HG03159 (cell line): ENCODE measurements at regions not wholly inside any gene's neighbourhood (a gene's known extent, or its start where the extent isn't known, plus 50 kb on each side); places are given as distances from the start of the nearest gene placed in this dataset.
A peak's percentile ranks its signal among the peaks of the same experiment; 100 is the strongest.

ENCODE experiments used
- ATAC-seq: cut with Tn5 transposase; IDR thresholded peaks from one replicate; pipeline ENCODE4 v1.9.1; 2021; ENCODE audit warnings: mild to moderate bottlenecking, moderate library complexity; ENCODE audit not compliant: unreplicated experiment

DNA sequence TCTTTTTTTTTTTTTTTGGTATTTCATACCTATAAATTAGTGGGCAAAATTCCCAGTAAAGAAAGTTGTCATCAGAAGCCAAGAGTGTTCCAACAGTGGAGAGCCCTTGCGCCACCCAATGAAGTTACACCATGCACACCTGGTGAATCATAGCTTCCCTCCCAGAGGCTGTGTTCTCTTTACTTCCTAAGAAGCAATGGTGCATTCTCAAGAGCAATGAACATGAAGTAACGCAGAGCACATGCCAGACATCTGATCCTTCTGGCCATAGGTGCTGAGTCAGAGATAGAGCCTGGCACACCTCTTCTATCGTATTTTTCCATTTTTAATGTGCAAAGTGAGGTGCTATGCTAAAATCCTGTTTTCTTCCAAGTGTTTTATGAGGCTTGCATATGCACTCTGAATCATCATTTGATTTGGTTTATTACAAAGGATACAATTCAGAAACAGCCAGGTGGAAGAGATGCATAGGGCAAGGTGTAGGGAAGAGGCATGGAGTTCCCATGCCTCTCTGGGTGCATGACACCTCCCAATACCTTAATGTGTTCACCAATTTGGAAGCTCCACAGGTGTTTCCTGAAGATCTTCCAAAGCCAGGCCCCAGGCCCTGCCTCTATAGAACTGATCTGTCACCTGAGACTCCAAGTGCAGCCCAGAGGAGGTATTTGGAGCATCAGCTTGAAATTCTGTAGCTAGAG is 408.0 kb downstream of the SIPA1L2 start:
- no peak for ATAC-seq

DNA sequence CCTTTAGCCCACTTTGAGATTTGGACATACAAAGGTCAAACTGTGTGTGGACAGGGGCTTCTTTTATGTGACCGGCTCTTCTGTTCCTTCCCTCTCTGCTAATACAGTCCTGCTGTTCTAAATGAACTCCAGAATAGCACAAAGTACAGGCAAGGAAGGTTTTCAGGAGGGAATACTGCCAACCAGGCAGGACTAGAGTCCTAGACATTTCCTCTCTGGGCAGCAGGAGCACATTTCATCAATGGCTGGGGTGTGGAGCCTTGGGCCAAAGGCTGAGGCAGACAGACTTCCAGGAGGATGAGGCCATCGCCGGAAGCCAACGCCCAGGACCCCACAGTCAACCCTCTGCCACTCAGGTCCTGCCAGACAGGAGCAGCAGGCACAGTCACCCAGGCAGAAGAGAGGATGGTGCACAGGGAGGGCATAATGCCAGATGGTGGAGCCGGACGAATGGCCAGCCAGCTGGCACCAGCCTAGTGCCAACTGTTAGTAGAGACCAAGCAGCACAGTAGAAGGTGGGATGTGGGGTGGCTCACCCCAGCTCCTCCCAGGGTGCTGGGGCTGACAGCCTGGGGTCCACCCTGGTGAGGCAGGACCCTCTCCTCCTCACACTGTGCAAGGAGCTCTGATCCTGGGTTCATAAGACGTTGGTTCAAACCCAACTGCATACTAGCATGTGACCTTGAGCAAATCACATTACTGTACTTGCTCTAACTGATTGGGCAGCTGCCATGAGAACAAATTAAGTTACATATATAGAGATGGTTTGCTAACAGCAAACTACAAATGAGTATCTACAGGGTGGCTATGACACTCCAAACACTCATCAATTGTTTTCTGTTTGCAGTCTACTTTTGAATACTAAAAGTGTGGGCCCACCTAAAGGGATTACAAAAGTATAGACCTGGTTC is 410.7 kb downstream of the SIPA1L2 start:
- ATAC-seq: no peak

DNA sequence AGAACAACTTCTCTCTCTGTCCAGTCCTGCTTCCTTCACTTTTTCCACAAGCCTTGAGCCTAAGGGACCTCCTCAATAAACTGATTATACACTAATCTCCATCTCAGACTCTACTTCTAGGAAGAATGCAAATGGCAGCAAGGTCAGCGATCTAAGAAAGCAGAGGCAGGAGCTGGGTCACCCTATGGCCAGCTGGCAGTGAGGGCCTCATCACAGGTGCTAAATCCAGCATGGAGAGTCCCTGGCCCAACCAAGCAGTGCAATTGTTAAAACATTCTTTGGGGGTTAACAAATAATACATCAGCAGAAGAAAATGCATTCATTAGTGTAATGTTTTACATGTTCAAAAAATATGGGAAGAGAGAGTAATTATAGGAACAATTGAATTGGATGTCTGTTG is 416.0 kb downstream of the SIPA1L2 start:
- no peak for ATAC-seq

DNA sequence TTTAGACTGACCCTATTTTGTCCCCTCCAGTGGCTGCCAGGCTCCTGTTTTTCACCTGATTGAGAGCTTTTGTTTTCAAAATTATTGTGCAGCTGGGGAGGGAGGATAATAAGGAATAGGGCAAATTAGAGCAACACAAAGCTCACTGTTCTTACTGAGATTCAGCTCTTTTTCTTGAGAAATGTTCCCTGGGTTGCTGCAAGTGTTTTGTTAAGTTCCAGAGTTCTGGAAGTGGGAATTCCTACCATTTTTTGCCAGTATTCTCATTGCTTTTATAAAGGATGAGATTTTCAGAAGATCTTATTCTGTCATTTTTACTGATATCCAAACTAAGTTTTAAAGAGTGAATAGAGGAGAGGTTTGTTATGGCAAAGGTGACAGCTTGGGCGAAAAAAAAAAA is 417.7 kb downstream of the SIPA1L2 start:
- ATAC-seq: no peak

- ATAC-seq: peak; percentile 89
These were observed 418.8 kb downstream of the SIPA1L2 start for GRCh38 chr1:232211149-232211548.

- no peak for ATAC-seq
These were observed 420.6 kb downstream of the SIPA1L2 start for GRCh38 chr1:232209357-232209756.

DNA sequence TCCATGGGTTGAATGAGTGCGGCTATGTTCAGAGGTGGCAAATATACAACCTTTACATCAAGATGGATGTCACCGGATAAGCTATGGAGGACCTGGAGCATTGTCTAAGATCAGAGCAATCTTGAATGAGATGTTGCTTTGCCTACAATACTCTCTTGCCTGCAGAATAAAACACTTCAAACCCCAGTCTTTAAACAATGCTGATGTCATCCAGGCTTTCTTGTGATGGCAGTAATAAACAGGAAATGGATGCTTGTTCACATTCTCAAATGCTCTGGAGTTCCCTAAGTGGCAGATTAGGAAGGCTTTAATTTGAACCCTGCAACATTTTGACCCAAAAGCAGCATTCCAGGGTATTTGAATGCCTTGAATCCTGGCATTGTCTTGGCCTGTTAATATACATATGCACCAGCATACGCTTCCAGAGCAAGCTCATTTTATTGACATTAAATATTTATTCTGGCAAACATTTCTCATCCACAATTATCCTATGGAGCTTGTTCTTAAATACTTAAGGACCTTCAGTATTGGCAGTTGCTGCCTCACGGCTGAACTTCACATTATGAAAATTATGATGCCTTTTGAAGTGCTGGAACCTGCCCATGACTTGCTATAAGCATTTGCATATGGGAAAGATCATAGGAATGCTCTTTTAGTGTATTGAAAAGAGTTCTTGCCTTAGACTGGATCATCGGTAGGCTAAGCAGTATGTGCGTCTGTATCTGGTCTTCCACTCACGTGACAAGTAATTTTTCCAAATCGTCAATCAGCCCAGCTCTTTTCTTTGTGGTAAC is 422.7 kb downstream of the SIPA1L2 start:
- ATAC-seq: no peak

- ATAC-seq: no peak
These were observed 425.7 kb downstream of the SIPA1L2 start for GRCh38 chr1:232204269-232204668.

DNA sequence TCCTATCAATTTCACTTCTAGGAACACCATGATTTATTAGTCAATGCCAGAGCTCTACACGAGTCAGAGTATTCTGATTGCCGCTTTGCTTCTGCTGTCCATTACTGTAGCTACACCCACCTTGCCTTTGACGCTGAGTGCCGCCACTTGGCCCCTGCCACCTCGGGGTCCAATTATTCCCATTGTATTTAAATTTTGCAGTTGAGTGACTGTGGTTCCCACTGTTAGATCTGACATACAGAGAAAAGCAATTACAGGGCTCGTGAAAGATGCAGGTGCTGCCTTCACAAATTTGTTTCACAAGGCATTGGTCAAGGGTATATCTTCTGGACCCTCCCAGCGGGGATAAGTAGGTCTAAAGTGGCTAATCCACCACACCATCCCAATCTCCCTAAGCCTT is 428.9 kb downstream of the SIPA1L2 start:
- no peak for ATAC-seq

DNA sequence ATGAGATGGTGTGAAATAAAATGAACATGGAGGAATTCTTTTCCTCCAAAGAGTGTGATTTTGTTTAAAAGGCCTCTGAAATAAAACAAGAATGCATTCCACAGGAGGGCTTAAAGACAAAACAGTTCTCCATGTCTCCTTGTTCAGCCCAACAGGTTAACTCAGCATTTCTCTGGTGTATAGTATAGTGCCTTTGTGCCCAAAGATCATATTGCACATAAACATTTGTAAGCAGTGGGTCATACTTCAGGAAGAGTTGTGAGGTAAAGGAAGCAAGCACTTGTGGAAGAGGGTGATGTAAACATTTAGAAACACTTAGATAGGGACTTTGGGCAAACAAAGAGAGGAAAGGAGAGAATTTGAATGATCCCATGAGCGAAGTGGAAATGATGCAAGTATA is 433.9 kb downstream of the SIPA1L2 start:
- ATAC-seq: no peak

DNA sequence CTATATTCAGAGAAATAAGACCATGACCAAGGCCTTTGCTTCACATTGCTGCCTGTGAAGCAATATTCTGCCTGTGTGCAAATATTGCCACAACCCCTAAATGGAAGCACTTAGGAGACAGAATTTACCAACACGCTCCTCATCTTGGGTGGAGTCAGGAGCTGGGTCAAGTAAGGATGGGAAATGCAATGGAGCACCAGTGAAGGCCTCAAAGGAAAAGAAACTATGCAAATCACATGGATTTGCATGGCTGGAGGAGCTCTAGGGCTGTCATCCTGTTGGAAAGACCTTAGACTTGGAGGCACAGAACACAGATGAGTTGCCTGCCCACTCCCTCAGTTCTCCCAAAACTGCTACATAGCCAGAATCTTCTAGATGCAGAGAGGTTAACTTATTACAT is 435.5 kb downstream of the SIPA1L2 start:
- no peak for ATAC-seq

DNA sequence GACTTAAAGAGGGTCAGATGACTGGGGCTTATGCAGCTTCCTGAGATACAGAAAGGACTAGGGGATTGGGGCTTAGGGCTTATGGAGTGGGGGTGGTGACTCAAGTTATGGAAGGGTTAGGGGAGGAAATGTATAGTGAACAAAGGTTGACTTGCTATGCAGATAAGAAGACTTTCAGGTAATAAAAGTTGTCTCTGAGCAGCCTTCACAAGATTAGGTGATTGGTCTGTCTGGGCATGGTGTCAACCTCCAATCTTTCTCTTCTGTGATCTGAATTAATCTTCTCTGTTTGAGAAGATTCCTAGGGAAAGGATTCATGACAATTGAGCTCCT is 436.5 kb downstream of the SIPA1L2 start:
- ATAC-seq: no peak

GRCh38 chr1:232192781-232193450 is 437.0 kb downstream of the SIPA1L2 start:
- ATAC-seq: no peak

- ATAC-seq: no peak
These were observed 438.4 kb downstream of the SIPA1L2 start for GRCh38 chr1:232191560-232191959.

- no peak for ATAC-seq
These were observed 441.6 kb downstream of the SIPA1L2 start for GRCh38 chr1:232188318-232188717.

DNA sequence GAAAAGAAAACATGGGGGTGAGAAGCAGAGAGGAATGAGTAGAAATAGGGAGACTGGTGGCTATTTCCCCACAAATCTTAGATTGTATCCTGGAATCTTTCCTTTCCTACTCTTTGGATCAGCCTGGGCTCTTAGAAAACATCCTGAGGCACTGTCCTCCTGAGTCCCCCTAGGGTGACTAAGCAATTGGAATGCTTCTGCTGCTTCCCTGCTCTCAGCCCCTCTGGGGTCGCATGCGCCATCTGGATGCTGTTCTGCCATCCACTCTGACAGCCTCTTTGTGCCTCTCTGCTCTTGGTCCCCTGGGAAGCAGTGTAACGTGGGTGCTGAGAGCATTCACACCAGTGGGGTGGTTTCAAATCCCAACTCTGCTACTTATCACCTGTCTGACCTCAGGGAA is 443.0 kb downstream of the SIPA1L2 start:
- no peak for ATAC-seq

- no peak for ATAC-seq
These were observed 445.1 kb downstream of the SIPA1L2 start for GRCh38 chr1:232184561-232185530.

DNA sequence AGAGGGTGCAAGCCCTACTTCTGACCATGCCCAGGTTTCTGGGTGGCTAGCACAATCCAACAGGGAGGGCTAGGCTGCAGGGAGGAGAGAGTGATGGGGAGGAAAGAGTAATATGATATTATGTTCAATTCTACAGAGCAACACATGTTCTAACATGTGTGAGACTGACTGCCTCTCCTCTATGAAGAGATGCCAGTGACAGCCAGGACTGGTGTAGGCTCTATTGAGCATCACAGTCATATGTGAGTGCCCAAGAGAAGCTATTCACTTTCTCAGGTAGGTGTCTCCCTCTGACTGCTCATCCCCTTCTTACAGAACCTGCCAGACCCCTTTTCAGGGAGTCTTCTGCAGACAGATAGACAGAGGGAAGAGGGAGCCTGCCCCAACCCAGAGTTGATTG is 446.1 kb downstream of the SIPA1L2 start:
- no peak for ATAC-seq

GRCh38 chr1:232183266-232183800 is 446.6 kb downstream of the SIPA1L2 start:
- no peak for ATAC-seq

DNA sequence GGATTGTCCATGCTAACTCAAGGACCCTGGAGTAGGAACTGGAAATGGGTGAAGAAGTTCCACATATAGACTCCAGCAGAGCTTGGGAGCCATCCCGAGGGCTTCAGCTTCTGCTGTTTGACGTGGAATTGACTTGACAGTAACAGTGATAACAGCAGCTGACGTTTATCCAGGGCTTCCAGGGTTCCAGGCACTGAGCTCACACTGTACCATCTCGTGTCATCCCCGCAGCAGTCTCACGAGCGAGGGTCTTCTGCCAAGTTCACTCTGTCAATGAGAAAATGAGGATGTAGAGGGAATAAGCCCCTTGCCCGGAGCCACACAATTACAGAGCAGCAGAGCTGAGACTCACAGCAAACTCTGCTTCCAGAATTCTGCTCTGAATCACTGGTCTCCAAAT is 447.7 kb downstream of the SIPA1L2 start:
- no peak for ATAC-seq
